ENCODE measurements at regions not wholly inside any gene's neighbourhood (a gene's known extent, or its start where the extent isn't known, plus 50 kb on each side); places are given as distances from the start of the nearest gene placed in this dataset.

GRCh38 chr9:79946712-79947111, 374.9 kb downstream of the TLE4 start:
- H3K9ac ChIP-seq (ENCODE audit: low read depth in 2 of 2, low read length in 2 of 2) = no peak overlapping the region
- H3K4me1 ChIP-seq = no peaks in the 10 kb centered on the region
- H3K36me3 ChIP-seq = no peaks in the 10 kb centered on the region
- no peak overlapping the region for H3K4me3 ChIP-seq
- TF ChIP-seq CTCF (IDR thresholded peaks at IDR 0.05) = no peak
- no peak overlapping the region for H3K27ac ChIP-seq
- no peaks in the 10 kb centered on the region for H3K27me3 ChIP-seq
- intact Hi-C loops (cut with DNase I) = no loop called here
- H3K9me3 ChIP-seq = no peaks in the 10 kb centered on the region
- no peak for DNase-seq

DNA sequence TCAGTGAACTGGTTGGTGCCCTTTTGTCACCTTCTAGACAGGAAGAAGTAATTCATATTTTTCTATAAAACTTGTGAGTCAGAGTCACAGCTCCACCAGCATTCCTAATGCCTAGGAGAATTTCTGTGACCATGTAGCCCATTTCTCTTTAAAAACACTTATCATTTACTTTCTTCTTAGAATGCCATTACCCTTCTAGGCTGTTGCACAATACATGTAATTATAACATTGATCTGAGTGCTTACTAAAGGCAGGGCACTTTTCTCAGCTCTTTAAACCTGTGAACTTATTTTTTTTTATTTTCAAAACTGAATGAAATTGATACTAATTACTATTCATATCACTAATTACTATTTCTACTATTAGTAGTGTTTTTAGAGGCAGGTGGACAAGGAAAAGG, 373.7 kb downstream of the TLE4 start:
- intact Hi-C loops (cut with DNase I) = no loop called here
- no peaks in the 10 kb centered on the region for H3K4me1 ChIP-seq
- no peak for DNase-seq

DNA sequence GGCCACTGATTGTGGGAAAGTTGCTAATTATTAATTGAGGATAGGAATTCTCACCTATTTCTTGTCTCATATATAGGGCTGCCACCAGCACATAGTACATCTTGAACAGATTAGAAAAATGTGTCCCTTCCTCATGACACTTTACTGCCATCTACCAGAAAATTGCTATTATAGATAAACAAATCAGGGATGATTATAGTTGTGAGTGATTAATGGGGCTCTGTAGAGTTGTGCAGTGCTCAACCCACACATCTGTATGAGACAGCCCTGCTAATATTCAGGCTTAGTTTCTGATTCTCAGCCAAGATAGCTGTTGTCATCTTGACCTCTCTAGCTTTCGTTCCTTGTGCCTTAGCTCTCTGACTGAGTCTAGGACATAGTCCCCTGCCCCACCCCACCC, 373.3 kb downstream of the TLE4 start:
- no peak for TF ChIP-seq CTCF (IDR thresholded peaks at IDR 0.05)
- Histone ChIP-seq H3K27ac (no peak overlapping the region), H3K4me1 (no peaks in the 10 kb centered on the region), H3K36me3 (no peaks in the 10 kb centered on the region), H3K4me3 (no peak overlapping the region), H3K9me3 (no peaks in the 10 kb centered on the region), H3K27me3 (no peaks in the 10 kb centered on the region), H3K9ac (ENCODE audit: low read depth in 2 of 2, low read length in 2 of 2) (no peak overlapping the region)
- no peak for DNase-seq
- intact Hi-C loops (cut with DNase I) = no loop called here

More for the DNA sequence above, 373.7 kb downstream of the TLE4 start:
- Histone ChIP-seq H3K9ac (ENCODE audit: low read depth in 2 of 2, low read length in 2 of 2) (no peak overlapping the region), H3K27ac (no peak overlapping the region), H3K4me3 (no peak overlapping the region), H3K9me3 (no peaks in the 10 kb centered on the region), H3K36me3 (no peaks in the 10 kb centered on the region), H3K27me3 (no peaks in the 10 kb centered on the region)
- TF ChIP-seq CTCF (IDR thresholded peaks at IDR 0.05) = no peak

- Histone ChIP-seq H3K4me3 (no peak overlapping the region), H3K9me3 (no peaks in the 10 kb centered on the region), H3K27me3 (no peaks in the 10 kb centered on the region), H3K36me3 (no peaks in the 10 kb centered on the region), H3K27ac (no peak overlapping the region), H3K4me1 (no peaks in the 10 kb centered on the region), H3K9ac (ENCODE audit: low read depth in 2 of 2, low read length in 2 of 2) (no peak overlapping the region)
- no peak for DNase-seq
- intact Hi-C loops (cut with DNase I) = no loop called here
- TF ChIP-seq CTCF (IDR thresholded peaks at IDR 0.05) = no peak
Measured at GRCh38 chr9:79940919-79941318, 369.2 kb downstream of the TLE4 start.

DNA sequence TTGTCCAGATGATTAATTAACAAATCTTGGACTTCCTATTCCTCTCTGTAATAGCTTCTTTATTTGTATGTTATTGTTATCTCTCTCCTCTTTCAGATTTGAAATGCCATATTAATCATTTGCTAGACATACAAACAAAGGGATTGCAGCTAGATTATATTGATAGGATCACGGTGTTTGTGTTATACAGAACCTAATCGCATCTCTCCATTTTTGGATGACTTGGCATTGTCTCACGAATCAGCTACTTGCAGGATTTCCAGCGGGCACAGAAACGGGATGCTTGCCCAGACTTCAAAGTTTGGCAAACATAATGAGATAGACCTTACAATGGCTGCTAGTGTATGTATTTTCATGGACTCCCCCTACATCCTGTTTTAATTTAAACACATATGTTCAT, 368.1 kb downstream of the TLE4 start:
- no peak for DNase-seq
- no peaks in the 10 kb centered on the region for H3K27me3 ChIP-seq
- no peaks in the 10 kb centered on the region for H3K36me3 ChIP-seq
- no peak overlapping the region for H3K9ac ChIP-seq (ENCODE audit: low read depth in 2 of 2, low read length in 2 of 2)
- intact Hi-C loops (cut with DNase I) = no loop called here
- no peaks in the 10 kb centered on the region for H3K4me1 ChIP-seq
- H3K4me3 ChIP-seq = no peak overlapping the region
- no peak for TF ChIP-seq CTCF (IDR thresholded peaks at IDR 0.05)
- no peaks in the 10 kb centered on the region for H3K9me3 ChIP-seq
- no peak overlapping the region for H3K27ac ChIP-seq

DNA sequence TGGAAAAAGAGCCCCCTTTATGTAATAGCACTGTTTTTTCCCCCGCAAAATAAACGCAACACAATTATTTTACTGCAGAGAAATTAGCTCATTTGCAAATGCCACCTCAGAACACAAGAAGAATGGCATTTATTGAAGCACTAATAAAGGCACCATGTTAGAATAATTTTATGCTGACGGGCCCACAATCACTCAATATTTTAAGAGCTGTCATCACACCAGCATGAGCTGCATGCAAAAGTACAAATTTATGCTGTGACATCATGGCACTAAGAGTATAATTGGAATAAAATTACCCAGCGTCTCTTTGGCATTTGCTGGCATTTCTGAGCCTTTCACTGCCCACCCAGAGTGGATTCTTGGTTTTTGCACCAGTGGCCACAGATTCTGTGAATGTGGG, 364.6 kb downstream of the TLE4 start:
- H3K4me1 ChIP-seq = no peaks in the 10 kb centered on the region
- no peak overlapping the region for H3K4me3 ChIP-seq
- H3K9ac ChIP-seq (ENCODE audit: low read depth in 2 of 2, low read length in 2 of 2) = no peak overlapping the region
- TF ChIP-seq CTCF (IDR thresholded peaks at IDR 0.05) = no peak
- H3K9me3 ChIP-seq = no peaks in the 10 kb centered on the region
- intact Hi-C loops (cut with DNase I) = no loop called here
- no peak overlapping the region for H3K27ac ChIP-seq
- no peaks in the 10 kb centered on the region for H3K27me3 ChIP-seq
- no peak for DNase-seq
- H3K36me3 ChIP-seq = no peaks in the 10 kb centered on the region
